ENCODE measurements at regions not wholly inside any gene's neighbourhood (a gene's known extent, or its start where the extent isn't known, plus 50 kb on each side); places are given as distances from the start of the nearest gene placed in this dataset.

- H3K27ac Mint-ChIP-seq (ENCODE audit: low read depth, unreplicated experiment) = no peak overlapping the region
- intact Hi-C loops (cut with micrococcal nuclease) = no loop called here
- TF ChIP-seq CTCF (IDR thresholded peaks at IDR 0.05; ENCODE audit: unreplicated experiment) = no peak
- no peak for DNase-seq (ENCODE audit: unreplicated experiment)
- ChIA-PET CTCF (no interaction called here), POLR2A (no interaction called here)
- H3K4me1 Mint-ChIP-seq (ENCODE audit: insufficient read depth, unreplicated experiment) = no peaks in the 10 kb centered on the region
- peaks cover 12% of the 10 kb centered on the region for H3K27me3 Mint-ChIP-seq (ENCODE audit: insufficient read depth, unreplicated experiment)
- H3K4me3 Mint-ChIP-seq (ENCODE audit: unreplicated experiment) = no peak overlapping the region
- H3K36me3 Mint-ChIP-seq (ENCODE audit: insufficient read depth, unreplicated experiment) = no peaks in the 10 kb centered on the region
- H3K9me3 Mint-ChIP-seq (ENCODE audit: unreplicated experiment) = no peaks in the 10 kb centered on the region
- BruUV-seq (replicated peaks) = no TSS peak
Measured at GRCh38 chr12:28693565-28694219, 455.4 kb upstream of the FAR2 start.

- H3K36me3 Mint-ChIP-seq (ENCODE audit: insufficient read depth, unreplicated experiment) = no peaks in the 10 kb centered on the region
- TF ChIP-seq CTCF (IDR thresholded peaks at IDR 0.05; ENCODE audit: unreplicated experiment) = no peak
- ChIA-PET POLR2A (no interaction called here), CTCF (no interaction called here)
- no TSS peak for BruUV-seq (replicated peaks)
- DNase-seq (ENCODE audit: unreplicated experiment) = no peak
- H3K27ac Mint-ChIP-seq (ENCODE audit: low read depth, unreplicated experiment) = no peak overlapping the region
- peaks cover 25% of the 10 kb centered on the region for H3K27me3 Mint-ChIP-seq (ENCODE audit: insufficient read depth, unreplicated experiment)
- H3K4me3 Mint-ChIP-seq (ENCODE audit: unreplicated experiment) = no peak overlapping the region
- H3K4me1 Mint-ChIP-seq (ENCODE audit: insufficient read depth, unreplicated experiment) = no peaks in the 10 kb centered on the region
- intact Hi-C loops (cut with micrococcal nuclease) = no loop called here
- no peaks in the 10 kb centered on the region for H3K9me3 Mint-ChIP-seq (ENCODE audit: unreplicated experiment)
Measured at GRCh38 chr12:28698553-28698952, 450.5 kb upstream of the FAR2 start.

- no peaks in the 10 kb centered on the region for H3K4me1 Mint-ChIP-seq (ENCODE audit: insufficient read depth, unreplicated experiment)
- H3K27ac Mint-ChIP-seq (ENCODE audit: low read depth, unreplicated experiment) = no peak overlapping the region
- no peak for DNase-seq (ENCODE audit: unreplicated experiment)
- H3K36me3 Mint-ChIP-seq (ENCODE audit: insufficient read depth, unreplicated experiment) = no peaks in the 10 kb centered on the region
- CTCF ChIA-PET = no interaction called here
- no peak for TF ChIP-seq CTCF (IDR thresholded peaks at IDR 0.05; ENCODE audit: unreplicated experiment)
- intact Hi-C loops (cut with micrococcal nuclease) = no loop called here
- no peaks in the 10 kb centered on the region for H3K9me3 Mint-ChIP-seq (ENCODE audit: unreplicated experiment)
- no peak overlapping the region for H3K4me3 Mint-ChIP-seq (ENCODE audit: unreplicated experiment)
- POLR2A ChIA-PET = no interaction called here
- BruUV-seq (replicated peaks) = no TSS peak
- peaks cover 25% of the 10 kb centered on the region for H3K27me3 Mint-ChIP-seq (ENCODE audit: insufficient read depth, unreplicated experiment)
Measured at GRCh38 chr12:28699029-28699428, 450.0 kb upstream of the FAR2 start.

- CTCF ChIA-PET = no interaction called here
- Mint-ChIP-seq H3K4me1 (ENCODE audit: insufficient read depth, unreplicated experiment) (no peaks in the 10 kb centered on the region), H3K4me3 (ENCODE audit: unreplicated experiment) (no peak overlapping the region), H3K36me3 (ENCODE audit: insufficient read depth, unreplicated experiment) (no peaks in the 10 kb centered on the region), H3K9me3 (ENCODE audit: unreplicated experiment) (no peaks in the 10 kb centered on the region), H3K27me3 (ENCODE audit: insufficient read depth, unreplicated experiment) (peaks cover 25% of the 10 kb centered on the region), H3K27ac (ENCODE audit: low read depth, unreplicated experiment) (no peak overlapping the region)
- POLR2A ChIA-PET = no interaction called here
- DNase-seq (ENCODE audit: unreplicated experiment) = no peak
- BruUV-seq (replicated peaks) = no TSS peak
- no peak for TF ChIP-seq CTCF (IDR thresholded peaks at IDR 0.05; ENCODE audit: unreplicated experiment)
- intact Hi-C loops (cut with micrococcal nuclease) = no loop called here
Measured at GRCh38 chr12:28700161-28700560, 448.9 kb upstream of the FAR2 start.

Data from MCF 10A (cell line).